ENCODE measurements at regions not wholly inside any gene's neighbourhood (a gene's known extent, or its start where the extent isn't known, plus 50 kb on each side); places are given as distances from the start of the nearest gene placed in this dataset.

- no peaks in the 10 kb centered on the region for H3K36me3 Mint-ChIP-seq (ENCODE audit: insufficient read depth in 1 of 3, low read depth in 3 of 3)
- no peak for TF ChIP-seq CTCF (conservative IDR thresholded peaks at IDR 0.05)
- no peak overlapping the region for H3K23ac ChIP-seq (ENCODE audit: insufficient read length, low read depth, low read length)
- no peaks in the 10 kb centered on the region for H3K27me3 ChIP-seq (ENCODE audit: insufficient read depth, low read length)
- no peak overlapping the region for H3K27ac Mint-ChIP-seq
- H2BK15ac ChIP-seq (ENCODE audit: low read depth, low read length): no peak overlapping the region
- no peak overlapping the region for H4K5ac ChIP-seq (ENCODE audit: insufficient read length, low read depth, low read length)
- H3K14ac ChIP-seq (ENCODE audit: insufficient read depth, low read length): no peak overlapping the region
- H3K4me1 ChIP-seq (ENCODE audit: insufficient read depth, low read length): no peaks in the 10 kb centered on the region
- H3K4ac ChIP-seq (ENCODE audit: low read depth, low read length): no peak overlapping the region
- H3K9ac ChIP-seq (ENCODE audit: extremely low read depth, insufficient read length, low read length): no peak overlapping the region
- no peak overlapping the region for H2BK20ac ChIP-seq (ENCODE audit: low read depth, low read length, poor library complexity, severe bottlenecking)
- H3K4me2 ChIP-seq (ENCODE audit: insufficient read depth, insufficient read length, low read length): no peak overlapping the region
- no peaks in the 10 kb centered on the region for H3K79me1 ChIP-seq (ENCODE audit: insufficient read depth, low read depth, low read length, poor library complexity, severe bottlenecking)
- H2AK5ac ChIP-seq (ENCODE audit: insufficient read length, low read length): no peak overlapping the region
- H4K8ac ChIP-seq (replicated peaks; ENCODE audit: insufficient read length, low read depth, low read length): no peak overlapping the region
- H2AFZ ChIP-seq (ENCODE audit: low read length): no peak overlapping the region
- H3K4me1 Mint-ChIP-seq: peaks cover 3 to 7% of the 10 kb centered on the region in 2 experiments
- H3K23me2 ChIP-seq (ENCODE audit: insufficient read length, low read depth, low read length, poor library complexity, severe bottlenecking): no peaks in the 10 kb centered on the region
- H4K20me1 ChIP-seq (ENCODE audit: control insufficient read depth, insufficient read depth, insufficient read length): no peaks in the 10 kb centered on the region
- H2BK5ac ChIP-seq (ENCODE audit: insufficient read length, low read length): no peak overlapping the region
- H2BK120ac ChIP-seq (ENCODE audit: low read depth, low read length, poor library complexity, severe bottlenecking): no peak overlapping the region
- H3K4me3 Mint-ChIP-seq: no peak overlapping the region
- DNase-seq: no peak
- no peak overlapping the region for H2BK12ac ChIP-seq (ENCODE audit: insufficient read length, low read depth, low read length)
- no peak overlapping the region for H3K56ac ChIP-seq (ENCODE audit: insufficient read length, low read depth, low read length)
- H3K18ac ChIP-seq (ENCODE audit: insufficient read length, low read depth, low read length): no peak overlapping the region
- no peaks in the 10 kb centered on the region for H3K9me3 ChIP-seq (ENCODE audit: control insufficient read depth, low read depth, low read length)
- no peak overlapping the region for H3K27ac ChIP-seq (ENCODE audit: insufficient read length, low read depth, low read length)
- H3T11ph ChIP-seq (ENCODE audit: low read length): no peak overlapping the region
- WGBS (ENCODE audit: extremely low coverage, insufficient read length, low lambda C conversion rate): no CpG with 5 or more reads among the region's 2 CpGs
- H4K91ac ChIP-seq (ENCODE audit: insufficient read length, low read depth, low read length): no peak overlapping the region
- H3K9me3 Mint-ChIP-seq: no peaks in the 10 kb centered on the region; a peak in 1 of 5 replicates
- H3K27me3 Mint-ChIP-seq (ENCODE audit: low read depth): no peaks in the 10 kb centered on the region
- H3K79me2 ChIP-seq (ENCODE audit: insufficient read depth, low read length): no peaks in the 10 kb centered on the region
Measured at GRCh38 chr13:86581706-86582105, 782.5 kb upstream of the SLITRK6 start.

Measured in H9 (cell line).